Activated CD4-positive, alpha-beta T cell treated with anti-CD3 and anti-CD28 coated beads, Interleukin-2, amount 50 U/mL, for 16 hours (primary cell): ENCODE measurements at regions not wholly inside any gene's neighbourhood (a gene's known extent, or its start where the extent isn't known, plus 50 kb on each side); places are given as distances from the start of the nearest gene placed in this dataset.

Experiments used
- DNase-seq: peaks from one replicate; pipeline ENCODE4 v3.0.0-alpha.2; 2020

- DNase-seq, result no peak
Measured at GRCh38 chr13:110773480-110773879, 60.0 kb downstream of the ING1 start.

GRCh38 chr13:110774051-110774450 lies 60.6 kb downstream of the ING1 start:
- no peak for DNase-seq

DNA sequence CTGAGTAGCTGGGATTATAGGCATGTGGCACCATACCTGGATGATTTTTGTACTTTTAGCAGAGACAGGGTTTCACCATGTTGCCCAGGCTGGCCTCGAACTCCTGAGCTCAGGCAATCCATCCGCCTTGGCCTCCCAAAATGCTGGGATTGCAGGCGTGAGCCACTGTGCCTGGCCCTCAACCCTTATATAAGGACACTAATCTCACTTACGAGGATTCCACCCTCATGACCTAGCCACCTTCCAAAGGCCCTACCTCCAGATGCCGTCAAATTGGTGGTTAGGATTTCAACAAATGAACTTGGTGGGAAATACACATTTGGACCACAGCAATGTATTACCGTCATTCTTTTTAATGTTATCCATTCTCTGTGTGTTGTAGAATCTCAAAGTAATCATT lies 61.0 kb downstream of the ING1 start:
- no peak for DNase-seq

DNA sequence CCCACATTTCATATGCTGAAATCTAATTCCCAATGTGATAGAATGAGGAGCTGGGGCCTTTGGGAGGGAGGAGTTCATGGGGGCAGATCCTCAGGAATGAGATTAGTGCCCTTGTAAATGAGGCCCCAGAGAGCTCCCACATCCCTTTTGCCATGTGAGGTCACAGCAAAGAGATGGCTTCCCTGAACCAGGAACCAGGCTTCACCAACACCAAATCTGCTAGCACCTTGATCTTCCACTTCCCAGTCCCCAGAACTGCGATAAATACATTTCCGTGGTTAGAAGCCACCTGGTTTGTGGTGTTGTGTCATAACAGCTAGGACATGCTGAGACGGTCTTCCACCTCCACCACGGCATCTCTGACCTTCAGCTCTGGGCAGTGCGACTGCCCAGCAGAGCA lies 62.1 kb downstream of the ING1 start:
- DNase-seq, result no peak

GRCh38 chr13:110777251-110777820 lies 63.8 kb downstream of the ING1 start:
- no peak for DNase-seq

DNA sequence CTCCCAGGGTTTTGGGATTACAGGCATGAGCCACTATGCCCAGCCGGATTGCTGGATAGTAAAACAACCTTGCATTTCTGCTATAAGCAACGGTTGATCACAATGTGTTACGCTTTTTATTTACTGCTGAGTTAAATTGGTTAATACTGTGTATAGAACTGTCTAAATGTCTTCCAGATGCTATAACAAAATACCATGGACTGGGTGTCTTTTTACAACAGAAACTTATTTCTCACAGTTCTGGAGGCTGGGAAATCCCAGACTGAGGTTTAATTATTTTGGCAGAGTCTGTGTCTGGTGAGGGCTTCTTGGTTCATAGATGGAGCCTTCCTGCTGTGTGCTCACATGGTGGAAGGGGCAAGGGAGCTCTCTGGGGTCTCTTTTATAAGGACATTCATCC lies 65.5 kb downstream of the ING1 start:
- no peak for DNase-seq

- DNase-seq, result no peak
Measured at GRCh38 chr13:110780422-110780821, 66.9 kb downstream of the ING1 start.

- DNase-seq, result no peak
Measured at GRCh38 chr13:110782185-110782584, 68.7 kb downstream of the ING1 start.

GRCh38 chr13:110784704-110785103 lies 71.2 kb downstream of the ING1 start:
- DNase-seq, result no peak

GRCh38 chr13:110788778-110789177 lies 75.3 kb downstream of the ING1 start:
- DNase-seq, result no peak

DNA sequence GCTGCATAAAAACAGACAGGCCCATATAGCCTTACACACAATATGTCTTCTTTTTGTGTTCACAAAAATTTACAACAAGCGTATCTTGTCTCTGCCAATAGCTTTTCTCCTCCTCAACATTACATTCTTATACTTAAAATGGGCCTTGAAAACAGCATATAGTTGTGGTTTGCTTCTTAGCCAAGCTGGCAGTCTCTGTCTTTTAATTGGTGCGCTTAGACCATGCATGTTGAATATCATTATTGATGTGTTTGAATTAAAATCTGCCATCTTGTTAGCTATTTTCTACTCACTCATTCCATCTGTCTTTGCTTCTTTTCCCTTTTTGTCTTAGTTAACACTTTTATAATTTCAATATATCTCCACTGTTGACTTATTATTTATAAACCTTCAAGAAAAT lies 76.4 kb downstream of the ING1 start:
- no peak for DNase-seq

- DNase-seq, result no peak
Measured at GRCh38 chr13:110790371-110790770, 76.9 kb downstream of the ING1 start.

DNA sequence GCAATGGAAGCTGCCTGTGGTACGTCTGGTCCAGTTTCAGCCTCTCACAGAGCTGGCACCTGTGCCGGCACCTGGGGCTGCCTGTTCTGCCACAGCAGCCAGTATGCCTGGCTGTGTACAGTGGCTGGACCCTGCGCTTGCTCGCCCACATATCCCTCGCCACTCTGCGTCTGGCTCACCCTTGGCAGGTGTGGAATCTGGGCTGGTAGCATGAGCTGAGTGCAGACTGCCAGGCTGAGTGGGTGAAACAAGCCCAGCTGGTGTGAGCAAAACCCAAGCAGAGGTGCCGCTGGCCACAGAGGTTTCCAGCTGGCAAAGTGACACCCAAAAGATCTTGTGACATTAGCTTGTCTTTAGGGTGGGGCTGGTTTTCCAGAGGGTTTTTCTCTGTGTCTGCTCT lies 80.7 kb downstream of the ING1 start:
- DNase-seq, result no peak

GRCh38 chr13:110797230-110797877 lies 83.9 kb downstream of the ING1 start:
- no peak for DNase-seq

GRCh38 chr13:110798081-110798994 lies 84.8 kb downstream of the ING1 start:
- DNase-seq, result no peak

GRCh38 chr13:110799246-110800236 lies 86.0 kb downstream of the ING1 start:
- no peak for DNase-seq

GRCh38 chr13:110801044-110801443 lies 87.5 kb downstream of the ING1 start:
- DNase-seq, result no peak

DNA sequence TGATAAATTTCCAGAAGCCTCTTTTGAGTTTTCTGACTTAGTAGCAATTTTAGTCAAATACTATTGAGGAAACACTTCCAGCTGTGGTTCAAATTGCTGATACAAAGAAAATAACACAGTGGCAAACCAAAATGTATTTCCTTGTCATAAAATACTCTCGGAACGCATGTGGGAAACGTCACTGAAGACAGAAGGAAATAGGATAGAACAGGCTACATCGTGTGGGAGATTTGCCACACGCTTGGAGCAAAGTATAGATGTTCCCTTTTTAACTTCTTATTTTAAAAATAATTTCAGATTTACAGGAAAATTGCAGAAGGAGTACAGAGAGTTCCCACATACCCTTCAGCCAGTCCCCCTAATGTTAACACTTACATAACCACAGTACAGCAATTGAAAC lies 88.8 kb downstream of the ING1 start:
- no peak for DNase-seq

- DNase-seq, result no peak
Measured at GRCh38 chr13:110806636-110807035, 93.1 kb downstream of the ING1 start.

GRCh38 chr13:110807546-110807945 lies 94.0 kb downstream of the ING1 start:
- DNase-seq, result no peak

- DNase-seq, result no peak
Measured at GRCh38 chr13:110808138-110808537, 94.6 kb downstream of the ING1 start.

- no peak for DNase-seq
Measured at GRCh38 chr13:110809871-110810486, 96.5 kb downstream of the ING1 start.
